Suprapubic skin (tissue), 4 donors: ENCODE measurements at regions not wholly inside any gene's neighbourhood (a gene's known extent, or its start where the extent isn't known, plus 50 kb on each side); places are given as distances from the start of the nearest gene placed in this dataset.

Experiments
- DNase-seq, 2 donors: peaks; one replicate each; pipeline ENCODE4 v3.0.0-alpha.2; 2019; ENCODE audit warnings: low spot score in 2 of 2
- H3K27ac ChIP-seq: fragments of 200-600 bp; sonication (generic); one replicate; pipeline ENCODE4 v1.5.1; 2019
- H3K27me3 ChIP-seq: fragments of 200-600 bp; sonication (generic); one replicate; pipeline ENCODE4 v1.5.1; 2019
- H3K36me3 ChIP-seq: fragments of 200-600 bp; sonication (generic); one replicate; pipeline ENCODE4 v1.5.1; 2019
- H3K4me1 ChIP-seq: fragments of 200-600 bp; sonication (generic); one replicate; pipeline ENCODE4 v1.5.1; 2019
- H3K4me3 ChIP-seq: fragments of 200-600 bp; sonication (generic); one replicate; pipeline ENCODE4 v1.5.1; 2019; ENCODE audit warnings: mild to moderate bottlenecking
- H3K9me3 ChIP-seq: fragments of 200-600 bp; sonication (generic); one replicate; pipeline ENCODE4 v1.5.1; 2019
- CTCF ChIP-seq, 2 donors: fragments of 200-600 bp in 1 of 2; fragments of 450-650 bp in 1 of 2; sonication (generic) in 1 of 2; IDR thresholded peaks; one replicate each; pipeline ENCODE4 v1.5.1; 2016 to 2019; ENCODE audit warnings: antibody characterized with exemption in 2 of 2, mild to moderate bottlenecking in 1 of 2, moderate library complexity in 1 of 2
- EP300 ChIP-seq: sonication (generic); formaldehyde crosslinking; IDR thresholded peaks from one replicate; pipeline ENCODE4 v1.6.1; 2017; ENCODE audit warnings: antibody characterized with exemption
- POLR2A ChIP-seq, 2 donors: fragments of 450-650 bp; IDR thresholded peaks; one replicate each; pipeline ENCODE4 v1.6.1; 2017; ENCODE audit warnings: antibody characterized with exemption in 2 of 2, mild to moderate bottlenecking in 2 of 2, moderate library complexity in 2 of 2
- POLR2AphosphoS5 ChIP-seq, 3 donors: sonication (generic); formaldehyde crosslinking; IDR thresholded peaks; one replicate each; pipeline ENCODE4 v1.6.1; 2017; ENCODE audit warnings: antibody characterized with exemption in 3 of 3
- WGBS: methylation state at CpG from one replicate; pipeline ENCODE4 v1.1.5; 2018; 5-methylcytosine and 5-hydroxymethylcytosine counted together

GRCh38 chr4:129545599-129546278 is 449.8 kb downstream of the C4orf33 start:
- H3K27me3 ChIP-seq = no peaks in the 10 kb centered on the region
- TF ChIP-seq EP300 = no peak
- no peak for TF ChIP-seq POLR2A (IDR thresholded peaks at IDR 0.05)
- TF ChIP-seq CTCF (IDR thresholded peaks at IDR 0.05) = no peak
- no peak for TF ChIP-seq POLR2AphosphoS5 (IDR thresholded peaks at IDR 0.05)
- H3K9me3 ChIP-seq = no peaks in the 10 kb centered on the region
- H3K4me3 ChIP-seq = no peak overlapping the region
- no peaks in the 10 kb centered on the region for H3K4me1 ChIP-seq
- no peak overlapping the region for H3K27ac ChIP-seq
- no peaks in the 10 kb centered on the region for H3K36me3 ChIP-seq
- DNase-seq = no peak
- WGBS = 42% methylated on average over 5 of the region's 5 CpGs

- TF ChIP-seq POLR2A (IDR thresholded peaks at IDR 0.05) (no peak), CTCF (IDR thresholded peaks at IDR 0.05) (no peak), POLR2AphosphoS5 (IDR thresholded peaks at IDR 0.05) (no peak), EP300 (no peak)
- DNase-seq = no peak
- Histone ChIP-seq H3K4me3 (no peak overlapping the region), H3K9me3 (no peaks in the 10 kb centered on the region), H3K36me3 (no peaks in the 10 kb centered on the region), H3K27me3 (no peaks in the 10 kb centered on the region), H3K27ac (no peak overlapping the region), H3K4me1 (no peaks in the 10 kb centered on the region)
- WGBS = 69% methylated on average over 1 of the region's 1 CpG
These were observed 450.6 kb downstream of the C4orf33 start for GRCh38 chr4:129546531-129546930.

GRCh38 chr4:129550281-129550785 is 454.4 kb downstream of the C4orf33 start:
- H3K4me3 ChIP-seq = no peak overlapping the region
- H3K4me1 ChIP-seq = no peaks in the 10 kb centered on the region
- 45% methylated on average over 1 of the region's 1 CpG for WGBS
- no peaks in the 10 kb centered on the region for H3K36me3 ChIP-seq
- TF ChIP-seq POLR2A (IDR thresholded peaks at IDR 0.05) (no peak), POLR2AphosphoS5 (IDR thresholded peaks at IDR 0.05) (no peak), EP300 (no peak), CTCF (IDR thresholded peaks at IDR 0.05) (no peak)
- no peaks in the 10 kb centered on the region for H3K9me3 ChIP-seq
- H3K27ac ChIP-seq = no peak overlapping the region
- no peaks in the 10 kb centered on the region for H3K27me3 ChIP-seq
- no peak for DNase-seq

GRCh38 chr4:129561280-129561679 is 465.3 kb downstream of the C4orf33 start:
- H3K4me3 ChIP-seq = no peak overlapping the region
- no peak overlapping the region for H3K27ac ChIP-seq
- no peaks in the 10 kb centered on the region for H3K27me3 ChIP-seq
- no peaks in the 10 kb centered on the region for H3K4me1 ChIP-seq
- TF ChIP-seq POLR2A (IDR thresholded peaks at IDR 0.05) (no peak), CTCF (IDR thresholded peaks at IDR 0.05) (no peak), POLR2AphosphoS5 (IDR thresholded peaks at IDR 0.05) (no peak), EP300 (no peak)
- H3K9me3 ChIP-seq = no peaks in the 10 kb centered on the region
- no peaks in the 10 kb centered on the region for H3K36me3 ChIP-seq
- 62% methylated on average over 1 of the region's 1 CpG for WGBS
- no peak for DNase-seq

GRCh38 chr4:129561886-129562671 is 466.1 kb downstream of the C4orf33 start:
- no peak for DNase-seq
- Histone ChIP-seq H3K36me3 (no peaks in the 10 kb centered on the region), H3K27me3 (no peaks in the 10 kb centered on the region), H3K9me3 (no peaks in the 10 kb centered on the region), H3K4me1 (no peaks in the 10 kb centered on the region), H3K27ac (no peak overlapping the region), H3K4me3 (no peak overlapping the region)
- TF ChIP-seq CTCF (IDR thresholded peaks at IDR 0.05) (no peak), POLR2A (IDR thresholded peaks at IDR 0.05) (no peak), EP300 (no peak), POLR2AphosphoS5 (IDR thresholded peaks at IDR 0.05) (no peak)
- WGBS = 88% methylated on average over 2 of the region's 2 CpGs
